ENCODE measurements at regions not wholly inside any gene's neighbourhood (a gene's known extent, or its start where the extent isn't known, plus 50 kb on each side); places are given as distances from the start of the nearest gene placed in this dataset.

GRCh38 chr5:58012801-58013315 lies 447.0 kb downstream of the PLK2 start:
- TF ChIP-seq, protein P1, sequence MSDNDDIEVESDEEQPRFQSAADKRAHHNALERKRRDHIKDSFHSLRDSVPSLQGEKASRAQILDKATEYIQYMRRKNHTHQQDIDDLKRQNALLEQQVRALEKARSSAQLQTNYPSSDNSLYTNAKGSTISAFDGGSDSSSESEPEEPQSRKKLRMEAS (IDR thresholded peaks at IDR 0.05; ENCODE audit: low read depth, low read length) = no peak
- no peak for TF ChIP-seq POLR2A (IDR thresholded peaks at IDR 0.05; ENCODE audit: extremely low read depth, insufficient read length)
- no peak for TF ChIP-seq CTCF (IDR thresholded peaks at IDR 0.05; ENCODE audit: low read depth, low read length)
- no peak for DNase-seq (ENCODE audit: low read depth)
- no peak overlapping the region for H3K4me3 ChIP-seq (ENCODE audit: low read depth, low read length)

DNA sequence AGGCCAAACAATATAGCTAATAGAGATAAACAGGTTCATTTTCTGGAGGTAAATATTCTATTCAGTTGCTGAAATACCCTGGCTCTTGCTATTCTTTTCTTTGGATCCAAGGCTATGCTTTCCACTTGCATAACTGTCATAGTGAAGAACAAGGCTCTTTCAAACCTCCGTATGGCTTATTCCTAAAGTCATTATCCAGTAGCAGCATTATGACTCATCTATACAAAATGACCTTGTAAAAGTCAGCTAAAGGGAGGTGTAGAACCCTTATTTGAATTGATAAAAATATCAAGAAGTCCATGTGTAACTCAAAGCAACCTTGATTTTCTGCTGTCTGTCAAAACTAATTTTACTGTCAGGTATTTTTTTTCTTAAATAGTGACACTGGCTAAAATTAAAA lies 447.8 kb downstream of the PLK2 start:
- H3K4me3 ChIP-seq (ENCODE audit: low read depth, low read length) = no peak overlapping the region
- TF ChIP-seq, protein P1 (IDR thresholded peaks at IDR 0.05; ENCODE audit: low read depth, low read length) = no peak
- TF ChIP-seq CTCF (IDR thresholded peaks at IDR 0.05; ENCODE audit: low read depth, low read length) (no peak), POLR2A (IDR thresholded peaks at IDR 0.05; ENCODE audit: extremely low read depth, insufficient read length) (no peak), MYC (IDR thresholded peaks at IDR 0.05; ENCODE audit: low read depth, low read length) (no peak)
- DNase-seq (ENCODE audit: low read depth) = no peak

- DNase-seq (ENCODE audit: low read depth) = no peak
- TF ChIP-seq, protein P1 (IDR thresholded peaks at IDR 0.05; ENCODE audit: low read depth, low read length) = no peak
- TF ChIP-seq POLR2A (IDR thresholded peaks at IDR 0.05; ENCODE audit: extremely low read depth, insufficient read length) (no peak), CTCF (IDR thresholded peaks at IDR 0.05; ENCODE audit: low read depth, low read length) (no peak), MYC (IDR thresholded peaks at IDR 0.05; ENCODE audit: low read depth, low read length) (no peak)
- H3K4me3 ChIP-seq (ENCODE audit: low read depth, low read length) = no peak overlapping the region
Observed at GRCh38 chr5:58011301-58011700, 448.6 kb downstream of the PLK2 start.

GRCh38 chr5:58009754-58010153 lies 450.1 kb downstream of the PLK2 start:
- no peak overlapping the region for H3K4me3 ChIP-seq (ENCODE audit: low read depth, low read length)
- DNase-seq (ENCODE audit: low read depth) = no peak
- TF ChIP-seq, protein P1 (IDR thresholded peaks at IDR 0.05; ENCODE audit: low read depth, low read length) = no peak
- TF ChIP-seq MYC (IDR thresholded peaks at IDR 0.05; ENCODE audit: low read depth, low read length) (no peak), CTCF (IDR thresholded peaks at IDR 0.05; ENCODE audit: low read depth, low read length) (no peak), POLR2A (IDR thresholded peaks at IDR 0.05; ENCODE audit: extremely low read depth, insufficient read length) (no peak)

DNA sequence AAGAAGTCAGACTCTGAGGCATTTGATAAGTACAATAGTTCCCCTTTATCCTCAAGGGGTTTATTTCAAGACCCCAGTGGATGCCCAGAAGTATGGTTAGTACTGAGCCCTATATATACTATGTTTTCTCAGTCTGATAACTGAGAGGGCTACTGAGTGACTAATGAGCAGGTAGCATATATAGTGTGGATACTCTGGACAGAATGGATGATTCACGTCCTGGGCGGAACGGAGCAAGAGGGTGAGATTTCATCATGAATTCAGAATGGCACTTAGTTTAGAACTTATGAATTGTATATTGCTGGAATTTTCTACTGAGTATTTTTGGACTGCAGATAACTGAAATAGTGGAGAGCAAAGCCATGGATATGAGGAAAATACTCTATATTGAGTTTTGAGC lies 457.6 kb downstream of the PLK2 start:
- no peak for DNase-seq (ENCODE audit: low read depth)
- TF ChIP-seq, protein P1 (IDR thresholded peaks at IDR 0.05; ENCODE audit: low read depth, low read length) = no peak
- TF ChIP-seq MYC (IDR thresholded peaks at IDR 0.05; ENCODE audit: low read depth, low read length) = no peak
- no peak for TF ChIP-seq POLR2A (IDR thresholded peaks at IDR 0.05; ENCODE audit: extremely low read depth, insufficient read length)
- no peak for TF ChIP-seq CTCF (IDR thresholded peaks at IDR 0.05; ENCODE audit: low read depth, low read length)
- H3K4me3 ChIP-seq (ENCODE audit: low read depth, low read length) = no peak overlapping the region

- no peak for DNase-seq (ENCODE audit: low read depth)
- TF ChIP-seq, protein P1 (IDR thresholded peaks at IDR 0.05; ENCODE audit: low read depth, low read length) = no peak
- TF ChIP-seq MYC (IDR thresholded peaks at IDR 0.05; ENCODE audit: low read depth, low read length) (no peak), CTCF (IDR thresholded peaks at IDR 0.05; ENCODE audit: low read depth, low read length) (no peak)
- H3K4me3 ChIP-seq (ENCODE audit: low read depth, low read length) = no peak overlapping the region
Observed at GRCh38 chr5:57993866-57994265, 466.0 kb downstream of the PLK2 start.
